ENCODE measurements at regions not wholly inside any gene's neighbourhood (a gene's known extent, or its start where the extent isn't known, plus 50 kb on each side); places are given as distances from the start of the nearest gene placed in this dataset.

DNA sequence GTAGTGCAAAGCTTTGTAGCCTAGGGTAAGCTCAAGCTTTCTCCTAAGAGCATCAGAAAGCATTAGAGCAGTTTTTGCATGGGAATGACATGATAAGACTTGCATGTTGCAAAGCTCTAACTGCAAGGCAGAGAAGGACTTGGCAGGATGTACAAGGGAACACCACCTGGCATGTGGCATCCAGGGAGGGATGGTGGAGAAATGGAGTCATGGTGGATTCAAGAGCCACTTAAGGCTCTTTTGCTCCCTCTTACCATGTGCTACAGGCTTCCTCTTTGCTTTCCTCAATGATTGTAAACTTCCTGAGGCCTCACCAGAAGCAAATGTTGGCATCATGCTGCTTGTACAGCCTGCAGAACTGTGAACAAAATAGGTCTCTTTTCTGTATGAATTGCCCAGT is 266.0 kb downstream of the GLI2 start:
- TF ChIP-seq, protein P1, sequence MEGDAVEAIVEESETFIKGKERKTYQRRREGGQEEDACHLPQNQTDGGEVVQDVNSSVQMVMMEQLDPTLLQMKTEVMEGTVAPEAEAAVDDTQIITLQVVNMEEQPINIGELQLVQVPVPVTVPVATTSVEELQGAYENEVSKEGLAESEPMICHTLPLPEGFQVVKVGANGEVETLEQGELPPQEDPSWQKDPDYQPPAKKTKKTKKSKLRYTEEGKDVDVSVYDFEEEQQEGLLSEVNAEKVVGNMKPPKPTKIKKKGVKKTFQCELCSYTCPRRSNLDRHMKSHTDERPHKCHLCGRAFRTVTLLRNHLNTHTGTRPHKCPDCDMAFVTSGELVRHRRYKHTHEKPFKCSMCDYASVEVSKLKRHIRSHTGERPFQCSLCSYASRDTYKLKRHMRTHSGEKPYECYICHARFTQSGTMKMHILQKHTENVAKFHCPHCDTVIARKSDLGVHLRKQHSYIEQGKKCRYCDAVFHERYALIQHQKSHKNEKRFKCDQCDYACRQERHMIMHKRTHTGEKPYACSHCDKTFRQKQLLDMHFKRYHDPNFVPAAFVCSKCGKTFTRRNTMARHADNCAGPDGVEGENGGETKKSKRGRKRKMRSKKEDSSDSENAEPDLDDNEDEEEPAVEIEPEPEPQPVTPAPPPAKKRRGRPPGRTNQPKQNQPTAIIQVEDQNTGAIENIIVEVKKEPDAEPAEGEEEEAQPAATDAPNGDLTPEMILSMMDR (conservative IDR thresholded peaks at IDR 0.05), result no peak
- no peak for TF ChIP-seq ZFX (IDR thresholded peaks at IDR 0.05)

Measured in C4-2B (cell line).